GM20000 (cell line): ENCODE measurements at regions not wholly inside any gene's neighbourhood (a gene's known extent, or its start where the extent isn't known, plus 50 kb on each side); places are given as distances from the start of the nearest gene placed in this dataset.
"Not testable (repeated sequence)": the region's sequence is repeated elsewhere in the genome, so short reads cannot be mapped to it uniquely, and the experiment has no call there.

Source experiments
- DNase-seq: peaks from one replicate; pipeline ENCODE4 v3.0.0; 2012; ENCODE audit warnings: low spot score
- CTCF ChIP-seq: IDR thresholded peaks from 2 replicates; pipeline ENCODE4 v1.5.1; 2012; ENCODE audit warnings: mild to moderate bottlenecking, control low read depth; ENCODE audit errors: extremely low read depth, missing control alignments

DNA sequence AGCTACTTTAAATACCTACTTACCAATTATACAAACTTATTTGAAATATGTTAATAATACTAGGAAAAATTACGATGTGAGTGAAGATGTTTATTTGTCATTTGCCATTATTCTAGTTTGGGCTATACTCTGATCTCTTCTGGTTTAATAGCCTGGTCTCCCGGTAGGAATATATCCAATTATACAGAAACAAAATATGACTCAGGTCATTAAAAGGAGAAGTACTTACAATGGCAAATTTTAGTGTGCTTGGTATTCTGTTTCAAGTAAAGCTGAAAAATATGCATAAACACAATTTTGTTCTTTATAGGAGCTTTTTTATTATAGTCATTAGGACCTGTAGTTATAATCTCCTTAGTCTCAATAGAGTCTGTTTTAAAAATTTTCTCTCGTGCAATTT lies 176.8 kb downstream of the SLCO4C1 start:
- no peak for TF ChIP-seq CTCF
- no peak for DNase-seq

- TF ChIP-seq CTCF, result no peak
- no peak for DNase-seq
These were observed 180.3 kb downstream of the SLCO4C1 start for GRCh38 chr5:102115736-102116135.

- no peak for DNase-seq
- TF ChIP-seq CTCF, result no peak
These were observed 181.5 kb downstream of the SLCO4C1 start for GRCh38 chr5:102114525-102115069.

DNA sequence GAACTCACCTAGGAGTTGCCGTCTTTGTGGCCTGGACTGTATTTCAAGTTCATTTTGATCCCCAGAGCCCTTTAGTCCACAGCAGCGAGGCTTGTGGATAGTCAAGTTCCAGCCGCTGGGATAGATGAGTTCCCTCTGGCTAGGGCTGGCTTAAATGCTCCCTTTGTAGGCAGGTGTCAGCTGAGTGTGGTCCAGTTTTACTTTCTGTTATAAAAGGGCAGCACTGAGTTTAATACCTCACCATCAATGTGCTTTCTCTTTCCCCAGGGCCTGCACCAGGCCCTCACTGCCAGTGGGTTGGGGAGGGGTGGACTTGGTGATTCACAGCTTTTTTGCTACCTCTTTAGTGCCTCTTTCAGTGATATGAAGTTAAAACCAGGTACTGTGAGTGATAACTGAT lies 188.2 kb downstream of the SLCO4C1 start:
- TF ChIP-seq CTCF, result no peak
- DNase-seq, result no peak

- no peak for DNase-seq
- no peak for TF ChIP-seq CTCF
These were observed 189.5 kb downstream of the SLCO4C1 start for GRCh38 chr5:102106599-102106998.

- TF ChIP-seq CTCF, result no peak
- no peak for DNase-seq
These were observed 196.2 kb downstream of the SLCO4C1 start for GRCh38 chr5:102099766-102100331.

- not testable (repeated sequence) for DNase-seq
These were observed 197.0 kb downstream of the SLCO4C1 start for GRCh38 chr5:102099083-102099482.

- not testable (repeated sequence) for DNase-seq
These were observed 197.5 kb downstream of the SLCO4C1 start for GRCh38 chr5:102098606-102099005.

- peak; percentile 14 for DNase-seq
- TF ChIP-seq CTCF, result peak; percentile 40
These were observed 205.3 kb downstream of the SLCO4C1 start for GRCh38 chr5:102090770-102091169.
